ENCODE measurements at regions not wholly inside any gene's neighbourhood (a gene's known extent, or its start where the extent isn't known, plus 50 kb on each side); places are given as distances from the start of the nearest gene placed in this dataset.
A peak's percentile ranks its signal among the peaks of the same experiment; 100 is the strongest.

DNA sequence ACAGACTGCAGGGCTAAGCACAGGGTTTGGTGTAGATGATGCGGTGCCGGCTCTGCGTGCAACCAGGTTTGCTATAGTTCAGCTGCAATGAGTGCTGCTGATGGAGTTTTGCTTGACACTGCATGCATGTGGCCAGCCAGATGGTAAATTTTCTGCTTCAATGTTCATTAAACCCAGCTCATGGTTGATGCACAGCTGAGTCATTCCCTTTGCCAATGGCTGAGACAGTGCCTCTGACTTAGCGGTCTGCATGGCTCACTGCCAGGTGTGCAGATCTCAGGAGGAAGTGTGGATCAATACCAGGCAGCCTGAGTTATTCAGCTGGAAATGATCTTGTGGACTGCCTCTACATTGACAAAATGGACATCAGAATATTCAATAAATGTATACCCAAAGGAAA, 172.7 kb upstream of the ZP4 start:
- Histone ChIP-seq H3K36me3 (ENCODE audit: insufficient read depth, low read length) (no peaks in the 10 kb centered on the region), H3K79me2 (ENCODE audit: insufficient read depth, low read length) (no peaks in the 10 kb centered on the region), H2AFZ (ENCODE audit: low read depth, low read length) (peak overlapping the region; percentile 19), H4K20me1 (ENCODE audit: insufficient read depth, low read length) (no peaks in the 10 kb centered on the region), H3K4me2 (ENCODE audit: low read length) (peak overlapping the region; percentile 77), H3K4me1 (ENCODE audit: insufficient read depth, low read length) (peaks cover 23% of the 10 kb centered on the region), H3K9me3 (ENCODE audit: insufficient read depth, low read depth, low read length) (no peaks in the 10 kb centered on the region), H3K27ac (ENCODE audit: low read depth, low read length) (peak overlapping the region; percentile 52), H3K4me3 (ENCODE audit: insufficient read depth, low read depth, low read length) (no peak overlapping the region), H3K27me3 (ENCODE audit: insufficient read depth, low read length) (no peaks in the 10 kb centered on the region), H3K9ac (ENCODE audit: low read length) (no peak overlapping the region)
- H3K4me1 Mint-ChIP-seq (ENCODE audit: low read depth, unreplicated experiment) = peaks cover 47% of the 10 kb centered on the region
- H3K27ac Mint-ChIP-seq (ENCODE audit: unreplicated experiment) = peak overlapping the region; percentile 10
- no peaks in the 10 kb centered on the region for H3K36me3 Mint-ChIP-seq (ENCODE audit: low read depth, unreplicated experiment)
- FAIRE-seq (no peak), DNase-seq (ENCODE audit: low read depth) (peak; percentile 93)
- no peak overlapping the region for H3K4me3 Mint-ChIP-seq (ENCODE audit: unreplicated experiment)
- peaks cover 2% of the 10 kb centered on the region for H3K9me3 Mint-ChIP-seq (ENCODE audit: unreplicated experiment)
- no peaks in the 10 kb centered on the region for H3K27me3 Mint-ChIP-seq (ENCODE audit: low read depth, unreplicated experiment)
- no peak for TF ChIP-seq EZH2 (IDR thresholded peaks at IDR 0.05; ENCODE audit: insufficient read depth, low read length)
- no peak for TF ChIP-seq CTCF (IDR thresholded peaks at IDR 0.05; ENCODE audit: insufficient read depth, low read depth, low read length)

- Mint-ChIP-seq H3K9me3 (ENCODE audit: unreplicated experiment) (peaks cover 9% of the 10 kb centered on the region), H3K4me3 (ENCODE audit: unreplicated experiment) (peak overlapping the region; percentile 35), H3K27ac (ENCODE audit: unreplicated experiment) (peak overlapping the region; percentile 99), H3K36me3 (ENCODE audit: low read depth, unreplicated experiment) (no peaks in the 10 kb centered on the region), H3K27me3 (ENCODE audit: low read depth, unreplicated experiment) (no peaks in the 10 kb centered on the region), H3K4me1 (ENCODE audit: low read depth, unreplicated experiment) (peaks cover 47% of the 10 kb centered on the region)
- H4K20me1 ChIP-seq (ENCODE audit: insufficient read depth, low read length) = no peaks in the 10 kb centered on the region
- peak overlapping the region; percentile 52 for H3K27ac ChIP-seq (ENCODE audit: low read depth, low read length)
- no peaks in the 10 kb centered on the region for H3K79me2 ChIP-seq (ENCODE audit: insufficient read depth, low read length)
- no peaks in the 10 kb centered on the region for H3K27me3 ChIP-seq (ENCODE audit: insufficient read depth, low read length)
- H3K9me3 ChIP-seq (ENCODE audit: insufficient read depth, low read depth, low read length) = peaks cover 3% of the 10 kb centered on the region
- peaks cover 23% of the 10 kb centered on the region for H3K4me1 ChIP-seq (ENCODE audit: insufficient read depth, low read length)
- H3K4me3 ChIP-seq (ENCODE audit: insufficient read depth, low read depth, low read length) = peak overlapping the region; percentile 30
- H3K9ac ChIP-seq (ENCODE audit: low read length) = peak overlapping the region; percentile 27
- peak overlapping the region; percentile 47 for H2AFZ ChIP-seq (ENCODE audit: low read depth, low read length)
- peak overlapping the region; percentile 77 for H3K4me2 ChIP-seq (ENCODE audit: low read length)
- H3K36me3 ChIP-seq (ENCODE audit: insufficient read depth, low read length) = no peaks in the 10 kb centered on the region
- DNase-seq (ENCODE audit: low read depth) (peak; percentile 81), FAIRE-seq (no peak)
- TF ChIP-seq CTCF (IDR thresholded peaks at IDR 0.05; ENCODE audit: insufficient read depth, low read depth, low read length) (no peak), EZH2 (IDR thresholded peaks at IDR 0.05; ENCODE audit: insufficient read depth, low read length) (no peak)
Observed at GRCh38 chr1:238061967-238062613, 171.4 kb upstream of the ZP4 start.

DNA sequence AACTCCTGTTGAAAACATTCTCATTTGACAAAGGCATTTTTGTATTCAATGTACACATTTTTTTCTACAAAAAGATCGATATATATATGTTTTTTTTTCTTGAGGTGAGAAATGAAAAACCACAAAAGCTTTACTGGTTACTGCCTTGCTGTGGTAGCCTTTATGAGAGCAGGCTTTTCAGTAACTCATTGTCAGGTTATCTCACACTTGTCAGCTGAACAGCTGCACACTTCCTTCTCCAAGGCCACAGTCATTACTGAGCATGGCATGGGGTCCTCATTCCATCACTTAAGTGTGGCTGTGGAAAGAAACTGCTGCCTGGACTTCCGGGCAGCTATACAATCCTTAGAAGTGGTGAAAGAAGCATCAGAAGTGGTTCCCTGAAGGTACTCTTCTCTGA, 169.3 kb upstream of the ZP4 start:
- H3K36me3 ChIP-seq (ENCODE audit: insufficient read depth, low read length) = no peaks in the 10 kb centered on the region
- no peaks in the 10 kb centered on the region for H3K27me3 Mint-ChIP-seq (ENCODE audit: low read depth, unreplicated experiment)

More for the DNA sequence above, 169.3 kb upstream of the ZP4 start:
- Histone ChIP-seq H2AFZ (ENCODE audit: low read depth, low read length) (no peak overlapping the region), H4K20me1 (ENCODE audit: insufficient read depth, low read length) (no peaks in the 10 kb centered on the region), H3K9me3 (ENCODE audit: insufficient read depth, low read depth, low read length) (peaks cover 3% of the 10 kb centered on the region), H3K4me3 (ENCODE audit: insufficient read depth, low read depth, low read length) (no peak overlapping the region), H3K9ac (ENCODE audit: low read length) (no peak overlapping the region), H3K79me2 (ENCODE audit: insufficient read depth, low read length) (no peaks in the 10 kb centered on the region), H3K4me2 (ENCODE audit: low read length) (no peak overlapping the region), H3K27ac (ENCODE audit: low read depth, low read length) (no peak overlapping the region), H3K27me3 (ENCODE audit: insufficient read depth, low read length) (no peaks in the 10 kb centered on the region), H3K4me1 (ENCODE audit: insufficient read depth, low read length) (peaks cover 23% of the 10 kb centered on the region)
- TF ChIP-seq EZH2 (IDR thresholded peaks at IDR 0.05; ENCODE audit: insufficient read depth, low read length) = no peak
- TF ChIP-seq CTCF (IDR thresholded peaks at IDR 0.05; ENCODE audit: insufficient read depth, low read depth, low read length) = no peak
- H3K4me1 Mint-ChIP-seq (ENCODE audit: low read depth, unreplicated experiment) = peaks cover 48% of the 10 kb centered on the region
- H3K4me3 Mint-ChIP-seq (ENCODE audit: unreplicated experiment) = no peak overlapping the region
- FAIRE-seq (no peak), DNase-seq (ENCODE audit: low read depth) (peak; percentile 36)
- H3K36me3 Mint-ChIP-seq (ENCODE audit: low read depth, unreplicated experiment) = no peaks in the 10 kb centered on the region
- peaks cover 9% of the 10 kb centered on the region for H3K9me3 Mint-ChIP-seq (ENCODE audit: unreplicated experiment)
- peak overlapping the region; percentile 70 for H3K27ac Mint-ChIP-seq (ENCODE audit: unreplicated experiment)

Measured in astrocyte (in vitro differentiated cells and primary cell).